OCI-LY3 (cell line): ENCODE measurements at regions not wholly inside any gene's neighbourhood (a gene's known extent, or its start where the extent isn't known, plus 50 kb on each side); places are given as distances from the start of the nearest gene placed in this dataset.

Experiments
- H2AFZ ChIP-seq: fragments of 200-600, 300-600 bp; shearing (Covaris generic); 2 replicates; pipeline ENCODE4 v1.6.0; 2014; ENCODE audit warnings: antibody characterized with exemption, low read depth, low read length
- H3K27ac ChIP-seq: fragments of 200-600, 300-600 bp; sonication (generic); 2 replicates; pipeline ENCODE4 v1.5.1; 2014; ENCODE audit warnings: mild to moderate bottlenecking, low read length, moderate library complexity, mixed read lengths
- H3K27me3 ChIP-seq: fragments of 200-600, 300-600 bp; sonication (generic); 2 replicates; pipeline ENCODE4 v1.6.1; 2014; ENCODE audit warnings: low read depth, low read length, mixed read lengths
- H3K36me3 ChIP-seq: fragments of 200-600, 300-600 bp; sonication (generic); replicated peaks from 2 replicates; pipeline ENCODE3; 2014; ENCODE audit warnings: low read depth, low read length, mixed read lengths
- H3K4me1 ChIP-seq: fragments of 300-600, 200-600 bp; sonication (generic); 2 replicates; pipeline ENCODE4 v1.6.1; 2014; ENCODE audit warnings: low read length, mixed read lengths
- H3K4me2 ChIP-seq: fragments of 200-600, 300-600 bp; sonication (generic); 2 replicates; pipeline ENCODE4 v1.6.1; 2014; ENCODE audit warnings: low read length, mixed read lengths
- H3K4me3 ChIP-seq: fragments of 300-600, 200-600 bp; sonication (generic); 2 replicates; pipeline ENCODE4 v1.5.1; 2014; ENCODE audit warnings: antibody characterized with exemption, mild to moderate bottlenecking, low read length, moderate library complexity
- H3K79me2 ChIP-seq: fragments of 300-600, 200-600 bp; shearing (Covaris generic); 2 replicates; pipeline ENCODE4 v1.6.1; 2014; ENCODE audit warnings: mild to moderate bottlenecking, low read length, mixed read lengths
- H3K9ac ChIP-seq: fragments of 300-600, 200-600 bp; shearing (Covaris generic); 2 replicates; pipeline ENCODE4 v1.6.0; 2014; ENCODE audit warnings: mild to moderate bottlenecking, low read length, moderate library complexity
- H3K9me3 ChIP-seq: fragments of 200-600, 300-600 bp; shearing (Covaris generic); 2 replicates; pipeline ENCODE4 v1.6.1; 2014; ENCODE audit warnings: low read length, mixed read lengths; ENCODE audit not compliant: insufficient read depth
- H4K20me1 ChIP-seq: fragments of 200-600, 300-600 bp; sonication (generic); 2 replicates; pipeline ENCODE4 v1.6.1; 2016; ENCODE audit warnings: low read length, mixed read lengths; ENCODE audit not compliant: insufficient read depth
- EZH2phosphoT487 ChIP-seq: fragments of 200-600 bp; shearing (Covaris generic); IDR thresholded peaks from 2 replicates; pipeline ENCODE4 v1.6.1; 2018; ENCODE audit warnings: antibody characterized with exemption, mixed run types, low read depth
- TF ChIP-seq, protein P1 (sequence below): fragments of 200-600, 300-600 bp; sonication (generic); IDR thresholded peaks from 2 replicates; pipeline ENCODE4 v1.5.1; 2014; ENCODE audit warnings: antibody characterized with exemption, low read length, low read depth

DNA sequence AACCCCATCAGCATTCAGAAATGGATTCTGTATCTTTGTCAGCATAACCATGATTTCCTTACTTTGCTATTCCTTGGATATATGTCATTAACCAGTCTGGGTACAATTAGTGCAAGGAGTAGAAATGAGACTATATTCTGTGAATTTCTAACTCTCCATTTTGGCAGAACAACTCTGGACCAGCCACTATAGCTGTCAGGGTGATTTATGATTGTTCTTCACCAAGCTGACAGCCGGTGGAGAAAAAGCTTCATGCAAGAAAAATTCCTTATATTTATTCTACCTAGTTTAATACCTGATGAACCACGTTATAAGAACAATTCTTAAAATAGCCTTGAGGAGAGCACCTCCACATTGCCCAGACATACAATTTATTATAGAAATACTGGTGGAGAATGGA lies 431.2 kb upstream of the TCF4 start:
- Histone ChIP-seq H3K4me1 (no peaks in the 10 kb centered on the region), H4K20me1 (no peaks in the 10 kb centered on the region), H3K9me3 (no peaks in the 10 kb centered on the region), H3K9ac (no peak overlapping the region), H2AFZ (no peak overlapping the region), H3K4me2 (no peak overlapping the region), H3K36me3 (no peaks in the 10 kb centered on the region), H3K27me3 (no peaks in the 10 kb centered on the region), H3K27ac (no peak overlapping the region), H3K79me2 (no peaks in the 10 kb centered on the region), H3K4me3 (no peak overlapping the region)
- TF ChIP-seq EZH2phosphoT487, result no peak
- TF ChIP-seq, protein P1, sequence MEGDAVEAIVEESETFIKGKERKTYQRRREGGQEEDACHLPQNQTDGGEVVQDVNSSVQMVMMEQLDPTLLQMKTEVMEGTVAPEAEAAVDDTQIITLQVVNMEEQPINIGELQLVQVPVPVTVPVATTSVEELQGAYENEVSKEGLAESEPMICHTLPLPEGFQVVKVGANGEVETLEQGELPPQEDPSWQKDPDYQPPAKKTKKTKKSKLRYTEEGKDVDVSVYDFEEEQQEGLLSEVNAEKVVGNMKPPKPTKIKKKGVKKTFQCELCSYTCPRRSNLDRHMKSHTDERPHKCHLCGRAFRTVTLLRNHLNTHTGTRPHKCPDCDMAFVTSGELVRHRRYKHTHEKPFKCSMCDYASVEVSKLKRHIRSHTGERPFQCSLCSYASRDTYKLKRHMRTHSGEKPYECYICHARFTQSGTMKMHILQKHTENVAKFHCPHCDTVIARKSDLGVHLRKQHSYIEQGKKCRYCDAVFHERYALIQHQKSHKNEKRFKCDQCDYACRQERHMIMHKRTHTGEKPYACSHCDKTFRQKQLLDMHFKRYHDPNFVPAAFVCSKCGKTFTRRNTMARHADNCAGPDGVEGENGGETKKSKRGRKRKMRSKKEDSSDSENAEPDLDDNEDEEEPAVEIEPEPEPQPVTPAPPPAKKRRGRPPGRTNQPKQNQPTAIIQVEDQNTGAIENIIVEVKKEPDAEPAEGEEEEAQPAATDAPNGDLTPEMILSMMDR, result no peak

DNA sequence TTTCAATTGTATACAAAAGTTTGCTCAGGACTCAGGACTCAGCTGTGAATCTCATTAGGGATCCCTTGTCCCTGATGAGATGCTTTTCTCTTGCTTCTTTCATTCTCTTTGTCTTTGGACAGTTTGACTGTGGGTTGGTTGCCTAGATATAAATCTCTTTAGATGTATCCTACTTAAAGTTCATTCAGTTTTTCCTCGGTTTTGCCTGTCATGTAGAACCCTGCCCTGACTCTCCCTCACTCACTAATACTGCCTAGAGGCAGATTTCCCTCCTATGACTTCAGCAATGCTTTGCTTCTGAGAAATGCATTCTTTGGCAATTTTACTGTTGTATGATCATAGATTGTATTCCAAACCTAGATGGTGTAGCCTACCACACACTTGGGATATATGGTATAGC lies 421.4 kb upstream of the TCF4 start:
- no peaks in the 10 kb centered on the region for H3K27me3 ChIP-seq
- no peak overlapping the region for H3K9ac ChIP-seq
- no peaks in the 10 kb centered on the region for H3K4me1 ChIP-seq
- H2AFZ ChIP-seq, result no peak overlapping the region
- no peak overlapping the region for H3K27ac ChIP-seq
- no peak for TF ChIP-seq EZH2phosphoT487
- TF ChIP-seq, protein P1, result no peak
- H3K4me2 ChIP-seq, result no peak overlapping the region
- no peaks in the 10 kb centered on the region for H3K36me3 ChIP-seq
- no peak overlapping the region for H3K4me3 ChIP-seq
- no peaks in the 10 kb centered on the region for H4K20me1 ChIP-seq
- peaks cover 3% of the 10 kb centered on the region; the same call in 1 of the 2 replicates for H3K9me3 ChIP-seq
- no peaks in the 10 kb centered on the region for H3K79me2 ChIP-seq

- Histone ChIP-seq H2AFZ (no peak overlapping the region), H3K36me3 (no peaks in the 10 kb centered on the region), H3K27me3 (no peaks in the 10 kb centered on the region), H3K4me1 (peaks cover 2% of the 10 kb centered on the region; the same call in 1 of the 2 replicates), H3K4me3 (no peak overlapping the region), H4K20me1 (no peaks in the 10 kb centered on the region), H3K9ac (no peak overlapping the region), H3K27ac (no peak overlapping the region), H3K9me3 (no peaks in the 10 kb centered on the region), H3K79me2 (no peaks in the 10 kb centered on the region), H3K4me2 (no peak overlapping the region)
- TF ChIP-seq, protein P1, result no peak
- TF ChIP-seq EZH2phosphoT487, result no peak
These were observed 415.7 kb upstream of the TCF4 start for GRCh38 chr18:56003720-56004088.

- Histone ChIP-seq H3K27ac (no peak overlapping the region), H3K4me2 (no peak overlapping the region), H3K27me3 (no peaks in the 10 kb centered on the region), H3K79me2 (no peaks in the 10 kb centered on the region), H3K9ac (no peak overlapping the region), H3K4me3 (no peak overlapping the region), H2AFZ (no peak overlapping the region), H4K20me1 (no peaks in the 10 kb centered on the region), H3K36me3 (no peaks in the 10 kb centered on the region), H3K9me3 (no peaks in the 10 kb centered on the region), H3K4me1 (peaks cover 8% of the 10 kb centered on the region)
- TF ChIP-seq, protein P1, result no peak
- TF ChIP-seq EZH2phosphoT487, result no peak
These were observed 415.2 kb upstream of the TCF4 start for GRCh38 chr18:56003009-56003719.
